Lower leg skin (tissue), 4 donors: ENCODE measurements at regions not wholly inside any gene's neighbourhood (a gene's known extent, or its start where the extent isn't known, plus 50 kb on each side); places are given as distances from the start of the nearest gene placed in this dataset.

Source experiments
- DNase-seq, 2 donors: peaks; one replicate each; pipeline ENCODE4 v3.0.0-alpha.2; 2019; ENCODE audit warnings: low spot score in 2 of 2
- H3K4me3 ChIP-seq: fragments of 200-600 bp; sonication (generic); 2 replicates; pipeline ENCODE4 v1.5.1; 2017; ENCODE audit warnings: mild to moderate bottlenecking, low read depth; ENCODE audit not compliant: poor library complexity, severe bottlenecking
- POLR2A ChIP-seq, 2 donors: fragments of 450-650 bp; IDR thresholded peaks; one replicate each; pipeline ENCODE4 v1.6.1; 2016 to 2017; ENCODE audit warnings: antibody characterized with exemption in 2 of 2, mild to moderate bottlenecking in 1 of 2, moderate library complexity in 1 of 2
- whole genome bisulfite sequencing, 2 donors: methylation state at CpG; one replicate each; pipeline ENCODE4 v1.1.5; 2018; 5-methylcytosine and 5-hydroxymethylcytosine counted together
- intact Hi-C: fragments of 100-400 bp; cut with DNase I; formaldehyde crosslinking; loops from one replicate; pipeline ENCODE4 v1.15.0; 2023; ENCODE audit warnings: low total_unique reads
- TF ChIP-seq, protein P1 (sequence below), 3 donors: fragments of 450-650 bp; IDR thresholded peaks; one replicate each; pipeline ENCODE4 v1.5.1; 2016; ENCODE audit warnings: antibody characterized with exemption in 3 of 3, mild to moderate bottlenecking in 3 of 3, moderate library complexity in 2 of 3

- no peak overlapping the region for H3K4me3 ChIP-seq
- TF ChIP-seq, protein P1, sequence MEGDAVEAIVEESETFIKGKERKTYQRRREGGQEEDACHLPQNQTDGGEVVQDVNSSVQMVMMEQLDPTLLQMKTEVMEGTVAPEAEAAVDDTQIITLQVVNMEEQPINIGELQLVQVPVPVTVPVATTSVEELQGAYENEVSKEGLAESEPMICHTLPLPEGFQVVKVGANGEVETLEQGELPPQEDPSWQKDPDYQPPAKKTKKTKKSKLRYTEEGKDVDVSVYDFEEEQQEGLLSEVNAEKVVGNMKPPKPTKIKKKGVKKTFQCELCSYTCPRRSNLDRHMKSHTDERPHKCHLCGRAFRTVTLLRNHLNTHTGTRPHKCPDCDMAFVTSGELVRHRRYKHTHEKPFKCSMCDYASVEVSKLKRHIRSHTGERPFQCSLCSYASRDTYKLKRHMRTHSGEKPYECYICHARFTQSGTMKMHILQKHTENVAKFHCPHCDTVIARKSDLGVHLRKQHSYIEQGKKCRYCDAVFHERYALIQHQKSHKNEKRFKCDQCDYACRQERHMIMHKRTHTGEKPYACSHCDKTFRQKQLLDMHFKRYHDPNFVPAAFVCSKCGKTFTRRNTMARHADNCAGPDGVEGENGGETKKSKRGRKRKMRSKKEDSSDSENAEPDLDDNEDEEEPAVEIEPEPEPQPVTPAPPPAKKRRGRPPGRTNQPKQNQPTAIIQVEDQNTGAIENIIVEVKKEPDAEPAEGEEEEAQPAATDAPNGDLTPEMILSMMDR (IDR thresholded peaks at IDR 0.05) = no peak
- TF ChIP-seq POLR2A (IDR thresholded peaks at IDR 0.05) = no peak
- no peak for DNase-seq
- intact Hi-C loops = no loop called here
- 68 to 72% methylated on average over 4 of the region's 4 CpGs for WGBS, 2 donors
These were observed 478.6 kb upstream of the WWC1 start for GRCh38 chr5:167812871-167813270.

- intact Hi-C loops = no loop called here
- H3K4me3 ChIP-seq = no peak overlapping the region
- no peak for DNase-seq
- WGBS, 2 donors = 81 to 84% methylated on average over 2 of the region's 2 CpGs
- no peak for TF ChIP-seq POLR2A (IDR thresholded peaks at IDR 0.05)
- TF ChIP-seq, protein P1 (IDR thresholded peaks at IDR 0.05) = no peak
These were observed 478.1 kb upstream of the WWC1 start for GRCh38 chr5:167813389-167813788.

DNA sequence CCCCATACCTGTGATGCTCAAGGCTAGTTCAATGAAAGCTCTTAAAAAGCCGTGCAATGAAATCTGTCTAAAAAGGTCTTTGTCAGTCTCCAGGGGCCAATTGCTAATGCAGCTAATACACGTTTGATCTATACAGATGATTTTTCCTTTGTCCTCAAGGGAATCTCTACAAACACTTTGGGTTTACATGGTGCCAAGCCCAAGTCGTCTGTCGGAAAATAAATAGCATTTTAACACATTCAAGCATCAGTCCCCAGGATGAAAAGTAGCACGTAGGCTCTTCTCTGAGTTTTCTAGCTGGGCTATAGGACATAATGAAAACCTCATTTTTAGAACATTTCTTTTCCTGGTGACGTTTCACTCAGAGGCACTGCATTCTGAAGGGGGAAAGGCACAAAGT is 477.4 kb upstream of the WWC1 start:
- WGBS, 2 donors = 61 to 69% methylated on average over 6 of the region's 6 CpGs
- TF ChIP-seq POLR2A (IDR thresholded peaks at IDR 0.05) = no peak
- TF ChIP-seq, protein P1 (IDR thresholded peaks at IDR 0.05) = no peak
- DNase-seq = no peak
- intact Hi-C loops = no loop called here
- no peak overlapping the region for H3K4me3 ChIP-seq

GRCh38 chr5:167814828-167815227 is 476.6 kb upstream of the WWC1 start:
- DNase-seq = no peak
- TF ChIP-seq, protein P1 (IDR thresholded peaks at IDR 0.05) = no peak
- TF ChIP-seq POLR2A (IDR thresholded peaks at IDR 0.05) = no peak
- intact Hi-C loops = no loop called here
- no peak overlapping the region for H3K4me3 ChIP-seq
- WGBS, 2 donors = 38 to 51% methylated on average over 4 of the region's 4 CpGs

GRCh38 chr5:167816354-167816753 is 475.1 kb upstream of the WWC1 start:
- no peak overlapping the region for H3K4me3 ChIP-seq
- 27 to 32% methylated on average over 3 of the region's 3 CpGs for WGBS, 2 donors
- TF ChIP-seq, protein P1 (IDR thresholded peaks at IDR 0.05) = no peak
- no peak for TF ChIP-seq POLR2A (IDR thresholded peaks at IDR 0.05)
- DNase-seq = no peak
- intact Hi-C loops = no loop called here

DNA sequence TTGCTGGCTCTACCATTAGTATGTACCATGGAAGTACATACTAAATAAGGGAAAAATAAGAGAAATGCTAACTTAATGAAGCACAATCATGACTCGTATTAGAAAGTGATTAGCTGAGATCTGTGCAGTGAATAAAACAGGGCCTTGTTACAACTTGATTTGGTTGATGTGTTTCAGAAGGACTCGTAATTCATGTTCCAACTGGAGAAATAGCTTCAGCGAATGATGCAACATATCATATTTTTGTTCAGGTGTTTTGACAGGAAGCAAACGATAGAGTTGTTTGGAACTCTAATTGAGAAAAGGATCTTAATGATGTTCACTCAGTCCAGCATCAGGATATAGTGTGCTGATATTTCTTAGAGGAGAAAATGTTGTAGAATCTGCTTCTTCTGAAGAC is 474.6 kb upstream of the WWC1 start:
- no peak for DNase-seq
- WGBS, 2 donors = 47 to 58% methylated on average over 4 of the region's 4 CpGs
- intact Hi-C loops = no loop called here
- H3K4me3 ChIP-seq = no peak overlapping the region
- TF ChIP-seq, protein P1 (IDR thresholded peaks at IDR 0.05) = no peak
- TF ChIP-seq POLR2A (IDR thresholded peaks at IDR 0.05) = no peak
